ENCODE measurements at regions not wholly inside any gene's neighbourhood (a gene's known extent, or its start where the extent isn't known, plus 50 kb on each side); places are given as distances from the start of the nearest gene placed in this dataset.

DNA sequence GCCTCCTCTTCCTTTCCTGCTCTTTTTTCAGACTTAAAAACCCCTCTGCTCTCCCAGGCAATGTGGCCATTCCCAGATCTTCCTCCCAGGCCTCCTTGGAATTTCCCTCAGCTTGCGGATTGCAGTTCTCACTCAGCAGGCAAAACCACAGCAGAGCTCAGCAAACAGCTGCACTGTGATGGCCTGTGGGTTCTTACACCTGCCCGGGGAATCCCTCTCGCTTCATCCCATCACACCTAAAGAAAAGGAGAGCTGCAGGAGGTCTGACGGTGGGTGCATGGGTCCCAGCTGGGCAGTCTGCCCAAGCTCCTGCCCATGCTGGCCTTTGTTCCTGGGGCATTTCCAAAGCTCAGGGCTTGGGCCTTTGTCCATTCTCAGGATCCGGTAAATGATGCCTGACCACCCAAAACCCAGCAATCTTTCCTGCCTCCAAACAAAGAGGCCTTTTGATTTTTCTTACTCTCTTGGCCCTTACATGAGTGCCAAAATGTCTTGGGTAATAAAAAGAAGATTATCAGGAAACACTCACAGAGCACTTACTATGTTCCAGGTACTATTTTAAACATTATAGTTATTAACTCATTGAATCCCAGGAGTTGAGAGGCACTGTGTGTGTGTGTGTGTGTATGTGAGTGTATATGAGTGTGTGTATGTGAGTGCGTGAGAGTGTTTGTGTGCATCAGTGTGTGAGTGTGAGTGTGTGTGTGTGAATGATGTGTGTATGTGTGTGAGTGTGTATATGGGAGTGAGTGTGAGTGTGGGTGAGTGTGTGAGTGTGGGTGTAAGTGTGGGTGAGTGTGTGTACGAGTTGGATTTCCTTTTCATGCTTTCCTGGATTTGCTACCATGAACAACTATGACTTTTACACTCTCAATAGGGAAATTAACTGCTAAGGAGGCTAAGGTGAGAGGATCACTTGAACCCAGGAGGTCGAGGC, 64.5 kb upstream of the PODXL start:
- ChIA-PET CTCF (no interaction called here), POLR2A (no interaction called here)
- WGBS (ENCODE audit: insufficient coverage), result 84% methylated on average over 5 of the region's 8 CpGs
- Mint-ChIP-seq H3K36me3 (no peaks in the 10 kb centered on the region), H3K27ac (no peak overlapping the region), H3K4me1 (no peaks in the 10 kb centered on the region), H3K27me3 (peaks cover 9 to 14% of the 10 kb centered on the region in 2 donors), H3K4me3 (no peak overlapping the region), H3K9me3 (no peaks in the 10 kb centered on the region)
- Histone ChIP-seq H3K36me3 (ENCODE audit: control insufficient read depth in 2 of 2, extremely low read depth in 1 of 2, insufficient read depth in 1 of 2, low read length in 1 of 2) (no peaks in the 10 kb centered on the region), H3K9me3 (no peaks in the 10 kb centered on the region), H3K4me1 (ENCODE audit: control insufficient read depth in 1 of 2, extremely low read depth in 1 of 2, insufficient read depth in 2 of 2, low read length in 2 of 2) (no peaks in the 10 kb centered on the region), H3K27ac (ENCODE audit: low read length) (no peak overlapping the region), H3K4me3 (ENCODE audit: control insufficient read depth in 1 of 2, extremely low read depth in 1 of 2, low read length in 1 of 2) (no peak overlapping the region), H3K27me3 (replicated peaks in 1 of 2; ENCODE audit: control insufficient read depth in 2 of 2, extremely low read depth in 1 of 2, insufficient read depth in 2 of 2, low read length in 1 of 2) (peaks cover 0 to 20% of the 10 kb centered on the region in 2 experiments)
- DNase-seq, result no peak
- no peak for ATAC-seq (replicated peaks in 1 of 4)

DNA sequence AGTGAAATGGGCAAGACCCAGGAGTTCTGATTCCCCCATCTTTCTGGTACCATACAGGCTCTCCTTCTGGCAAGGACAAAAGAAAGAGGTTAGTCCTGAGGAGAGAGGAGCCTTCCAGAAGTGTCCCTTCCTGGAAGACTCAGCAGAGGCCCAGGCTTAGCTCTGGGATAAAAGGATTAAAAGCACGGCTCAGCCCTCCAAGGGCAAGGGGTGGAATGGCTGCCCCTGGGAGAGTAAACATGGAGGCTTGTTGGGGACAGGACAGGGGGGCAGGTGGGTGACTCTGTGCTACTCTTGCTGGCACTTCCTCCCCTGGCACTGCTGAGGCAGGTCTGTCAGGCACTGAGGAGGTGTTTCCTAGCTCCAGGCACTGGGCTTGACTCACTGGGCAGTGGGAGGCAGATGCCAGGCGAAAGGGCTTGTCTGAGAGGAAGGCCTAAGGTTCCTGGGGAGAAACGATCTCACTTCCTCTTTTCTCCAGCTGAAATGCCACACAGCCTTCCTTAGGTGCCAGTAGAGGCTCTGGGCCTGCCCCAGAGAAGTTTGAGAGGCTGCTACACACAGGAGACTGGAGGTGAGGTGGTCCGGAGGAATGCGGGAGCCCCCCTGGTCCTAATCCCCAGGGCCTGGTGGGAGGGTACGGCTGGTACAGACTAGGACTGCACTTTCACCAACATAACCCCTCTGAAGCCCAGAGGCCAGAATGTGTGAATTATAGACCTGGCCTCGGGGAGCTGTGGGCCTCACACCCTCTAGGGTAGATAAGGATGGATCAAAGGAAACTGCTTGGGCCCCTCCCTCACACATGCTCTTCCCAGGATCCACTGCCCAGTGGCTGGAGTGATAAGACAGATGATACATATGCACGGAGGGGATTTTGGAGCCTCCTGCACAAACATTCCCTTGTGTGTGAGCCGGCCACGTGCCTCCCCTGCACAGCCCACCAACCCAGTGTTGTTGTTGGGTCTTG, 63.2 kb upstream of the PODXL start:
- POLR2A ChIA-PET, result no interaction called here
- Histone ChIP-seq H3K27me3 (replicated peaks in 1 of 2; ENCODE audit: control insufficient read depth in 2 of 2, extremely low read depth in 1 of 2, insufficient read depth in 2 of 2, low read length in 1 of 2) (peaks cover 0 to 15% of the 10 kb centered on the region in 2 experiments), H3K27ac (ENCODE audit: low read length) (no peak overlapping the region), H3K36me3 (ENCODE audit: control insufficient read depth in 2 of 2, extremely low read depth in 1 of 2, insufficient read depth in 1 of 2, low read length in 1 of 2) (no peaks in the 10 kb centered on the region), H3K9me3 (no peaks in the 10 kb centered on the region), H3K4me3 (ENCODE audit: control insufficient read depth in 1 of 2, extremely low read depth in 1 of 2, low read length in 1 of 2) (no peak overlapping the region), H3K4me1 (ENCODE audit: control insufficient read depth in 1 of 2, extremely low read depth in 1 of 2, insufficient read depth in 2 of 2, low read length in 2 of 2) (no peaks in the 10 kb centered on the region)
- Mint-ChIP-seq H3K4me1 (no peaks in the 10 kb centered on the region), H3K4me3 (no peak overlapping the region), H3K9me3 (no peaks in the 10 kb centered on the region), H3K36me3 (no peaks in the 10 kb centered on the region), H3K27ac (peak overlapping the region in 1 of 2 donors; percentile 39), H3K27me3 (peaks cover 9 to 14% of the 10 kb centered on the region in 2 donors)
- WGBS (ENCODE audit: insufficient coverage), result 57% methylated on average over 1 of the region's 10 CpGs
- ATAC-seq (replicated peaks in 1 of 4), result no peak
- no peak for DNase-seq
- CTCF ChIA-PET, result no interaction called here

DNA sequence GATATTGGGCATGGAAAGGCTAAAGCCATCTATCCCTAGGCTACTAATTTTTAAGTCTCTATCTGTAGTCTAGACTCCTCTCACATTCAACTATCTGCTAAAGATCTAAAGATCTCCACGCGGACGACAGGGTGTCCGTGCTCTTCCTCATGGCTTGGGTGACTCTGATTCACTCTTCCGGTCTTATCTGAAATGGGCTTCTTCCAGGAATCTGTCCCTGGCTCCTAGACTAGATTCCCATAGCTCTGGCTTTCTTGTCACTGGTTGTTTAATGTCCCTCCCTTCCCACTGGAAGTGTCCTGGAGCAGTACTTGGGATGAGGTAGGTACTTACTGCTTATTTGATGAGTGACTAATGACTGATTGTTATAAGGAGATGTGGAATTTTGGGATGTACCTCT, 62.0 kb upstream of the PODXL start:
- H3K4me1 ChIP-seq (ENCODE audit: control insufficient read depth in 1 of 2, extremely low read depth in 1 of 2, insufficient read depth in 2 of 2, low read length in 2 of 2), result no peaks in the 10 kb centered on the region
- ATAC-seq (replicated peaks in 1 of 4) (no peak), DNase-seq (no peak)
- no peak overlapping the region for H3K27ac Mint-ChIP-seq
- H3K4me3 Mint-ChIP-seq, result no peak overlapping the region
- no peaks in the 10 kb centered on the region for H3K4me1 Mint-ChIP-seq
- H3K36me3 Mint-ChIP-seq, result no peaks in the 10 kb centered on the region
- H3K27me3 Mint-ChIP-seq, result peaks cover 8 to 9% of the 10 kb centered on the region in 2 donors
- H3K9me3 ChIP-seq, result no peaks in the 10 kb centered on the region
- H3K27ac ChIP-seq (ENCODE audit: low read length), result no peak overlapping the region
- ChIA-PET POLR2A (interaction anchor here in 1 of 2 donors (0.6 kb wide), 1 partner anchor 1297 kb away, joined by 11 read pairs; no protein-coding TSS in a partner anchor), CTCF (interaction anchor here in 1 of 2 donors (0.6 kb wide), 1 partner anchor 172 kb away, joined by 3 read pairs; no protein-coding TSS in a partner anchor)
- H3K27me3 ChIP-seq (replicated peaks in 1 of 2; ENCODE audit: control insufficient read depth in 2 of 2, extremely low read depth in 1 of 2, insufficient read depth in 2 of 2, low read length in 1 of 2), result peaks cover 0 to 10% of the 10 kb centered on the region in 2 experiments
- H3K36me3 ChIP-seq (ENCODE audit: control insufficient read depth in 2 of 2, extremely low read depth in 1 of 2, insufficient read depth in 1 of 2, low read length in 1 of 2), result no peaks in the 10 kb centered on the region
- H3K9me3 Mint-ChIP-seq, result no peaks in the 10 kb centered on the region
- WGBS (ENCODE audit: insufficient coverage), result 95% methylated on average over 5 of the region's 5 CpGs
- H3K4me3 ChIP-seq (ENCODE audit: control insufficient read depth in 1 of 2, extremely low read depth in 1 of 2, low read length in 1 of 2), result no peak overlapping the region

DNA sequence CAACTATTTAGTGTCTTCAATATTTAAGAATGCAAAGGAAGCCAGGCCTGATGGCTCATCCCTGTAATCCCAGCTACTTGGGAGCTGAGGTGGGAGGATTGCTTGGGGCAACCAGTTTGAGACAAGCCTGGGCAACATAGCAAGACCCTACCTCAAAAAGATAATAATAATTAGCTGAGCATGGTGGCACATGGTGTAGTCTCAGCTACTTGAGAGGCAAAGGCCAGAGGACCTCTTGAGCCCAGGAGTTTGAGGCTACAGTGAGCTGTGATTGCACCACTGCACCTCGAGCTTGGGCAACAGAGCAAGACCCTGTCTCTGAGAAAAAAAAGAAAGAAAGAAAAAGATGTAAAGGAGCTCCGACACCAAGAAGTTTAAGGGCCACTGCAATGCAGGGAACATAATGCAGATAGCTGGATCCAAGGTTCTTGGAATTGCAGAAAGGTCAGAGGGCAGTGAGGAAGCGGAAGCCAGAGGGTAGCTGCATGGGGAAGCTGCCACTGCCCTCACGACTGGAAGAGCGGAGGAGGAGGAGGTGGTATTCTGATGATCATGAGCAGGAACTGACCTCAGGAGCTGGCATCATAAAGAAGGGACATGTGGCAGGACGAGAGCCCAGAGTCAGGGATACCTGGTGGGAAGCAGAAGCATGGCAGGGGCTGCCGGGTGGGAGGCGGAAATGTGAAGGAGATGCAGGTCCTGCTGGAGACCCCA, 60.2 kb upstream of the PODXL start:
- no peak overlapping the region for H3K27ac Mint-ChIP-seq
- 82% methylated on average over 8 of the region's 8 CpGs for WGBS (ENCODE audit: insufficient coverage)
- ChIA-PET CTCF (interaction anchor here in 1 of 2 donors (0.5 kb wide), 1 partner anchor 9 kb away, joined by 3 read pairs; no protein-coding TSS in a partner anchor), POLR2A (no interaction called here)
- H3K9me3 Mint-ChIP-seq, result no peaks in the 10 kb centered on the region
- no peaks in the 10 kb centered on the region for H3K36me3 Mint-ChIP-seq
- H3K36me3 ChIP-seq (ENCODE audit: control insufficient read depth in 2 of 2, extremely low read depth in 1 of 2, insufficient read depth in 1 of 2, low read length in 1 of 2), result no peaks in the 10 kb centered on the region
- peaks cover 8 to 12% of the 10 kb centered on the region in 2 donors for H3K27me3 Mint-ChIP-seq
- no peaks in the 10 kb centered on the region for H3K4me1 ChIP-seq (ENCODE audit: control insufficient read depth in 1 of 2, extremely low read depth in 1 of 2, insufficient read depth in 2 of 2, low read length in 2 of 2)
- H3K4me3 ChIP-seq (ENCODE audit: control insufficient read depth in 1 of 2, extremely low read depth in 1 of 2, low read length in 1 of 2), result no peak overlapping the region
- H3K4me3 Mint-ChIP-seq, result no peak overlapping the region
- no peak overlapping the region for H3K27ac ChIP-seq (ENCODE audit: low read length)
- no peak for DNase-seq
- no peaks in the 10 kb centered on the region for H3K4me1 Mint-ChIP-seq
- no peaks in the 10 kb centered on the region for H3K9me3 ChIP-seq
- ATAC-seq (replicated peaks in 1 of 4), result no peak
- peaks cover 0 to 6% of the 10 kb centered on the region in 2 experiments for H3K27me3 ChIP-seq (replicated peaks in 1 of 2; ENCODE audit: control insufficient read depth in 2 of 2, extremely low read depth in 1 of 2, insufficient read depth in 2 of 2, low read length in 1 of 2)

DNA sequence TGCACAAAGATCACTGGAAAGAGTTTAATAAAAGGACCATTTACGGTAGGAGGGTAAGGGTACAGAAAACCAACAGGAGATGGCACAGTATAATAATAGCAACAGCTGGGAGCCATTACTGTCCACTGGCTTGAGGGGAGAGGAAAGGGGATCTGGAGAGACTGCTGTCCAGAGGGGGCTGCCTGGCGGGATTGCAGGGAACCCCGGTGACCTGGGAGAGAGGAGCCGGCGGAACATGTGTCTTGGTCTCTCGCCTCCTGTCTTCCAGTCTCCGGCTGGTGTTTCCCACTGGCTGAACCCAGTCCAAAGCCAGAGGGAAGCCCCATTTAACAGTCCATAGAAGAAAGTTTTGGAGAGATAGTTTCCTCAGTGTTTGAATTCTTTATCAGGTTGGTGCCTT, 57.5 kb upstream of the PODXL start:
- H3K4me3 ChIP-seq (ENCODE audit: control insufficient read depth in 1 of 2, extremely low read depth in 1 of 2, low read length in 1 of 2), result no peak overlapping the region
- no peak overlapping the region for H3K27ac ChIP-seq (ENCODE audit: low read length)
- POLR2A ChIA-PET, result no interaction called here
- H3K4me3 Mint-ChIP-seq, result no peak overlapping the region
- DNase-seq (no peak), ATAC-seq (replicated peaks in 1 of 4) (no peak)
- 100% methylated on average over 1 of the region's 7 CpGs for WGBS (ENCODE audit: insufficient coverage)
- no peaks in the 10 kb centered on the region for H3K36me3 ChIP-seq (ENCODE audit: control insufficient read depth in 2 of 2, extremely low read depth in 1 of 2, insufficient read depth in 1 of 2, low read length in 1 of 2)
- no peaks in the 10 kb centered on the region for H3K36me3 Mint-ChIP-seq
- H3K27ac Mint-ChIP-seq, result no peak overlapping the region
- no peaks in the 10 kb centered on the region for H3K9me3 Mint-ChIP-seq
- no peaks in the 10 kb centered on the region for H3K9me3 ChIP-seq
- H3K4me1 ChIP-seq (ENCODE audit: control insufficient read depth in 1 of 2, extremely low read depth in 1 of 2, insufficient read depth in 2 of 2, low read length in 2 of 2), result no peaks in the 10 kb centered on the region
- H3K27me3 ChIP-seq (replicated peaks in 1 of 2; ENCODE audit: control insufficient read depth in 2 of 2, extremely low read depth in 1 of 2, insufficient read depth in 2 of 2, low read length in 1 of 2), result peaks cover 0 to 11% of the 10 kb centered on the region in 2 experiments
- no peaks in the 10 kb centered on the region for H3K4me1 Mint-ChIP-seq
- CTCF ChIA-PET, result no interaction called here
- peaks cover 8 to 12% of the 10 kb centered on the region in 2 donors for H3K27me3 Mint-ChIP-seq

DNA sequence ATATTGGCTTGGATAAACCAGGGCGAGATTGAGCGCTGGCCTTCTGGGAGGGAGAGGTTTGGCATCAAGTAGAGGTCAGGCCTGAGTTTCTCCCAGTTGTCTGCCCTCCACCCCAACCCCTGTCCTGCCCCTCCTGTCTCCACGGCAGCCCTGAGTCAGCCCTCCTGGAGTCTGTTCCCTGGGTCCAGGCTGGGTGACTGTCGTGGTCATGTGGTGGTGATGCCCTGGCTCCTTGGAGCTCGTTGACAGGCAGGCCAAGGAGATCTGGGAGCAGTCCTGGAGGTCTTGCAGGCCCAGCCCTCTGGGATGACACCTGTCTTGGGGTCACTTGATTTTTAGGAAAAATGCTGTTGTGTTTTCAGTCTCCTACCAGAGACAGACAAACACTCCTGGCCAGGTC, 53.6 kb upstream of the PODXL start:
- CTCF ChIA-PET, result no interaction called here
- no peak overlapping the region for H3K27ac Mint-ChIP-seq
- no peak overlapping the region for H3K4me3 ChIP-seq (ENCODE audit: control insufficient read depth in 1 of 2, extremely low read depth in 1 of 2, low read length in 1 of 2)
- no peak overlapping the region for H3K4me3 Mint-ChIP-seq
- no peaks in the 10 kb centered on the region for H3K9me3 Mint-ChIP-seq
- no peaks in the 10 kb centered on the region for H3K4me1 Mint-ChIP-seq
- H3K36me3 Mint-ChIP-seq, result no peaks in the 10 kb centered on the region
- no peaks in the 10 kb centered on the region for H3K36me3 ChIP-seq (ENCODE audit: control insufficient read depth in 2 of 2, extremely low read depth in 1 of 2, insufficient read depth in 1 of 2, low read length in 1 of 2)
- H3K27ac ChIP-seq (ENCODE audit: low read length), result no peak overlapping the region
- H3K9me3 ChIP-seq, result no peaks in the 10 kb centered on the region
- POLR2A ChIA-PET, result no interaction called here
- DNase-seq (no peak), ATAC-seq (replicated peaks in 1 of 4) (no peak)
- WGBS (ENCODE audit: insufficient coverage), result 69% methylated on average over 2 of the region's 5 CpGs
- H3K27me3 ChIP-seq (replicated peaks in 1 of 2; ENCODE audit: control insufficient read depth in 2 of 2, extremely low read depth in 1 of 2, insufficient read depth in 2 of 2, low read length in 1 of 2), result peaks cover 2 to 36% of the 10 kb centered on the region in 2 experiments
- H3K27me3 Mint-ChIP-seq, result peaks cover 12 to 25% of the 10 kb centered on the region in 2 donors
- H3K4me1 ChIP-seq (ENCODE audit: control insufficient read depth in 1 of 2, extremely low read depth in 1 of 2, insufficient read depth in 2 of 2, low read length in 2 of 2), result no peaks in the 10 kb centered on the region
